HepG2 (cell line): ENCODE measurements at regions not wholly inside any gene's neighbourhood (a gene's known extent, or its start where the extent isn't known, plus 50 kb on each side); places are given as distances from the start of the nearest gene placed in this dataset.

Experiments
- DMAP1 ChIP-seq: IDR thresholded peaks from 2 replicates; pipeline ENCODE4 v1.6.1; 2016
- MAFK ChIP-seq, 2 experiments: IDR thresholded peaks in 1 of 2; conservative IDR thresholded peaks in 1 of 2; 2 replicates each; pipeline ENCODE4 v1.6.1; 2011; ENCODE audit warnings: improper control_type of control experiment in 2 of 2, low read length in 2 of 2
- TF ChIP-seq, protein P1 (sequence below): sonication (generic); formaldehyde crosslinking; IDR thresholded peaks from 2 replicates; pipeline ENCODE4 v1.4.0; 2020; ENCODE audit warnings: mild to moderate bottlenecking, missing genetic modification reagents, borderline replicate concordance
- TF ChIP-seq, protein P2 (sequence below): sonication (generic); formaldehyde crosslinking; IDR thresholded peaks from 2 replicates; pipeline ENCODE4 v1.5.0; 2020; ENCODE audit warnings: mild to moderate bottlenecking, missing genetic modification reagents, borderline replicate concordance

DNA sequence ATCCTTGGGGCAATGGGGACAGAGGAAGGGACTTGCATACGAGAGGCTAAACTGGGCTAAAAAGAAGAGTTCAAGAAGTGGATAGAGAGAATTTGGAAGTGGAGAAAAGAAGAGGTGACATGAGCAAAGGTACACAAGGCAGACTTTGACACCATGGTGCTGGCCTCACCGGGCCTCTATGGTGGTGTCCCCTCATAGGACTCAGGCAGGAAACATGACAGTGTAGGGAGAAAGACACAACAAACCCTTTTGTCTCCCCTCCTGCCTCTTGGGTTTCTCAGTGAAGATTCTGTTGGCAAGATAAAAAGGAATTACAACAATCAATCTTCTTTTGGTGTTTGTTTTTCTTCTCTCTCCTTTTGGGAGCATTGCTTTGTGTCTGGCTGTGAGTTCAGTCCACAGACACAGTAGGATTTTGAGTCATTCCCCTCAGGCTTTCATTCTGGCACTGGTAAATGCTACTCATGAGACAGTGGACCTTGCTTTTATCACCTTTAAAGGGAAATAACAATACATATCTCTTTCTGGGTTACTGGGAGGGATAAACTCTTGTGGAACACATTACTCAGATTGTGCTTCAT lies 827.7 kb downstream of the TNS3 start (continued):
- TF ChIP-seq, protein P1, sequence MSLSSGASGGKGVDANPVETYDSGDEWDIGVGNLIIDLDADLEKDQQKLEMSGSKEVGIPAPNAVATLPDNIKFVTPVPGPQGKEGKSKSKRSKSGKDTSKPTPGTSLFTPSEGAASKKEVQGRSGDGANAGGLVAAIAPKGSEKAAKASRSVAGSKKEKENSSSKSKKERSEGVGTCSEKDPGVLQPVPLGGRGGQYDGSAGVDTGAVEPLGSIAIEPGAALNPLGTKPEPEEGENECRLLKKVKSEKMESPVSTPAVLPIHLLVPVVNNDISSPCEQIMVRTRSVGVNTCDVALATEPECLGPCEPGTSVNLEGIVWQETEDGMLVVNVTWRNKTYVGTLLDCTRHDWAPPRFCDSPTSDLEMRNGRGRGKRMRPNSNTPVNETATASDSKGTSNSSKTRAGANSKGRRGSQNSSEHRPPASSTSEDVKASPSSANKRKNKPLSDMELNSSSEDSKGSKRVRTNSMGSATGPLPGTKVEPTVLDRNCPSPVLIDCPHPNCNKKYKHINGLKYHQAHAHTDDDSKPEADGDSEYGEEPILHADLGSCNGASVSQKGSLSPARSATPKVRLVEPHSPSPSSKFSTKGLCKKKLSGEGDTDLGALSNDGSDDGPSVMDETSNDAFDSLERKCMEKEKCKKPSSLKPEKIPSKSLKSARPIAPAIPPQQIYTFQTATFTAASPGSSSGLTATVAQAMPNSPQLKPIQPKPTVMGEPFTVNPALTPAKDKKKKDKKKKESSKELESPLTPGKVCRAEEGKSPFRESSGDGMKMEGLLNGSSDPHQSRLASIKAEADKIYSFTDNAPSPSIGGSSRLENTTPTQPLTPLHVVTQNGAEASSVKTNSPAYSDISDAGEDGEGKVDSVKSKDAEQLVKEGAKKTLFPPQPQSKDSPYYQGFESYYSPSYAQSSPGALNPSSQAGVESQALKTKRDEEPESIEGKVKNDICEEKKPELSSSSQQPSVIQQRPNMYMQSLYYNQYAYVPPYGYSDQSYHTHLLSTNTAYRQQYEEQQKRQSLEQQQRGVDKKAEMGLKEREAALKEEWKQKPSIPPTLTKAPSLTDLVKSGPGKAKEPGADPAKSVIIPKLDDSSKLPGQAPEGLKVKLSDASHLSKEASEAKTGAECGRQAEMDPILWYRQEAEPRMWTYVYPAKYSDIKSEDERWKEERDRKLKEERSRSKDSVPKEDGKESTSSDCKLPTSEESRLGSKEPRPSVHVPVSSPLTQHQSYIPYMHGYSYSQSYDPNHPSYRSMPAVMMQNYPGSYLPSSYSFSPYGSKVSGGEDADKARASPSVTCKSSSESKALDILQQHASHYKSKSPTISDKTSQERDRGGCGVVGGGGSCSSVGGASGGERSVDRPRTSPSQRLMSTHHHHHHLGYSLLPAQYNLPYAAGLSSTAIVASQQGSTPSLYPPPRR (CRISPR knock-in tag) = no peak
- TF ChIP-seq MAFK (conservative IDR thresholded peaks at IDR 0.05 in 1 of 2, IDR thresholded peaks at IDR 0.05 in 1 of 2; ENCODE audit: low read length in 2 of 2) = no peak
- no peak for TF ChIP-seq DMAP1 (CRISPR knock-in tag)
- TF ChIP-seq, protein P2, sequence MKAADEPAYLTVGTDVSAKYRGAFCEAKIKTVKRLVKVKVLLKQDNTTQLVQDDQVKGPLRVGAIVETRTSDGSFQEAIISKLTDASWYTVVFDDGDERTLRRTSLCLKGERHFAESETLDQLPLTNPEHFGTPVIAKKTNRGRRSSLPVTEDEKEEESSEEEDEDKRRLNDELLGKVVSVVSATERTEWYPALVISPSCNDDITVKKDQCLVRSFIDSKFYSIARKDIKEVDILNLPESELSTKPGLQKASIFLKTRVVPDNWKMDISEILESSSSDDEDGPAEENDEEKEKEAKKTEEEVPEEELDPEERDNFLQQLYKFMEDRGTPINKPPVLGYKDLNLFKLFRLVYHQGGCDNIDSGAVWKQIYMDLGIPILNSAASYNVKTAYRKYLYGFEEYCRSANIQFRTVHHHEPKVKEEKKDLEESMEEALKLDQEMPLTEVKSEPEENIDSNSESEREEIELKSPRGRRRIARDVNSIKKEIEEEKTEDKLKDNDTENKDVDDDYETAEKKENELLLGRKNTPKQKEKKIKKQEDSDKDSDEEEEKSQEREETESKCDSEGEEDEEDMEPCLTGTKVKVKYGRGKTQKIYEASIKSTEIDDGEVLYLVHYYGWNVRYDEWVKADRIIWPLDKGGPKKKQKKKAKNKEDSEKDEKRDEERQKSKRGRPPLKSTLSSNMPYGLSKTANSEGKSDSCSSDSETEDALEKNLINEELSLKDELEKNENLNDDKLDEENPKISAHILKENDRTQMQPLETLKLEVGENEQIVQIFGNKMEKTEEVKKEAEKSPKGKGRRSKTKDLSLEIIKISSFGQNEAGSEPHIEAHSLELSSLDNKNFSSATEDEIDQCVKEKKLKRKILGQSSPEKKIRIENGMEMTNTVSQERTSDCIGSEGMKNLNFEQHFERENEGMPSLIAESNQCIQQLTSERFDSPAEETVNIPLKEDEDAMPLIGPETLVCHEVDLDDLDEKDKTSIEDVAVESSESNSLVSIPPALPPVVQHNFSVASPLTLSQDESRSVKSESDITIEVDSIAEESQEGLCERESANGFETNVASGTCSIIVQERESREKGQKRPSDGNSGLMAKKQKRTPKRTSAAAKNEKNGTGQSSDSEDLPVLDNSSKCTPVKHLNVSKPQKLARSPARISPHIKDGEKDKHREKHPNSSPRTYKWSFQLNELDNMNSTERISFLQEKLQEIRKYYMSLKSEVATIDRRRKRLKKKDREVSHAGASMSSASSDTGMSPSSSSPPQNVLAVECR (CRISPR knock-in tag) = no peak
